GM18517 (cell line): ENCODE measurements at regions not wholly inside any gene's neighbourhood (a gene's known extent, or its start where the extent isn't known, plus 50 kb on each side); places are given as distances from the start of the nearest gene placed in this dataset.

ENCODE experiments used
- ATAC-seq: cut with Tn5 transposase; IDR thresholded peaks from one replicate; pipeline ENCODE4 v1.9.1; 2021; ENCODE audit warnings: mild to moderate bottlenecking, moderate library complexity; ENCODE audit not compliant: unreplicated experiment

GRCh38 chr15:77688693-77689092, 56.0 kb upstream of the LINGO1 start:
- ATAC-seq, result no peak

DNA sequence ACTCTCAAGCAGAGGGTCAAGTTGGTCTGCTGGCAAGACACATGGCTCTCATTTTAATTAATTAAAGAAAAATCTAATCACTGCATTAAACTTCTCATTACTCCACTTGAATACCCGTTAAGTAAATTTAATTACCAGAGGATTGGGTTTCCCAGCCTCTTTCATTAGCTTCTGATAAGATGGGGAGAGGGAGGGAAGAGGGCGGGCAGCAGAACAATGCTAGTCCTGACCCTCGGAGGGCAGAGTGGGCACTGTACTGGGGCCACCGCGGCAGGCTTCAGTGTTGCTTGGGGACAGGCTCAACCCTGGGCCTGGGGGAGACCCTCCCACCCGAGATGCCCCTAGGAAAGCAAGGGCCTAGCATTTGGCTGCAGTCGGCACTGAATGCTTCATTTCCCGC, 55.6 kb upstream of the LINGO1 start:
- ATAC-seq, result no peak

DNA sequence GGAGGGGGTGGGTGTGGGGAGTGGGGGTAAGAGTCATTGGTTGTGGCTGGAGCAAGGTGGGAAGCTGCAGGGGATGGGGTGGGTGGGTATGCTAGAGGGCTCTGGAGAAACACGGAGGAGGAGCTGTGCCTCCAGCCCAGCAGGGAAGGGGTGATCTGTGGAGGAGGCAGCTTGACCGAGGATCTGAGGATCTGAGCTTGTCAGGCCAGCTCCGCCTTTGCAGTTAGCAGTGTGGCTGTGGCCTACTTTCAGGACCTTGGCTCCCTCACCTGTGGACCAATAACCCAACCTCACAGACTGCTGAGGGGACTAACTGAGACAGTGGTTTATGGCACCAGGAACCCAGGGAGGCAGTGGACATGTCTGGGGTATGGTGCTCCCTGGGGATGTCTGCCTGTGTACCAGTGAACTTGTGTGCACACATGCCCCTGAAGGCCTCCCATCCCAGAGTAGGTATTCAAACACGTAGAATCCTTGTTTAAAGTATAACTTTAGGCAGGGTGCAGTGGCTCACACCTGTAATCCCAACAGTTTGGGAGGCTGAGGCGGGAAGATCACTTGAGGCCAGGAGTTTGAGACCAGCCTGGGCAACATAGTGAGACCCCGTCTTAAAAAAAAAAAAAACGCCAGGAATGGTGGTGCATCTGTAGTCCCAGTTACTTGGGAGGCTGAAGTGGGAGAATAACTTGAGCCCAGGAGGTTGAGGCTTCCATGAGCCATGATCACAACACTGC, 52.5 kb upstream of the LINGO1 start:
- ATAC-seq, result no peak

DNA sequence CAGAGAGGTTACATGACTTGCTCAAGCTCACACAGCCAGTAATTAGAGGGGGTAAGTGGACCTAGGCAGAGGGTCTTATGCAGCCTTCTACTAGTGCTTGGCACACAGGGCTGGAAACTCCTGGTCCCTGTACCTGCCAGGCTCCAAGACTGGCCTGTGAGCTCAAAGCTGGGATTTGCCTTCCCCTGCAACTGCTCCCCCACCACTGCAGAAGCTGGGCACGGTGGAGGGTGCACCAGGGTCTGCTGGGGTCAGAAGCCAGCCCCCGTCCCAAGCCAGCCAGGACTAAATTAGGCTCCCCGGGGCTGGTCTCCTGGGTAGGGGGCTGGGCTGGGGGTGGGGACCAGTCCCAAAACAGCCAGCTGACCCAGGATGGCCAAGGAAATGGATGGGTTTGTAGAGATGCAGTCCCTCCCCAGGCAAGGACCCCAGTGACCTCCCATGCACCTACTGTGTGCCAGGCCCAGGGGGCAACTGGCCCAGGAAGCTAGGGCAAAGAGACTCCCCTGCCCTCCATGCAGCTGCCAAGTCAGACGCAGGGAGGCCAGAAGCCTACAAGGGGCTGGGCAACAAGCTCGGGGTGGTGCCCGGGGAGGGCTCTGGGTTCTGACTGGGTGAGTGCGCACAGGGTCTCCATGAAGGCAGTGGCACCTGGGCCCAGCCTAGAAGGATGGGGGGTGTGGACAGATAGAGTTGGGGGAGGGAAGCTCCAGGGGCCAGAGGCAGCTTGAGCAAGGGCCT, 51.8 kb upstream of the LINGO1 start:
- no peak for ATAC-seq

- ATAC-seq, result no peak
Measured at GRCh38 chr15:77682564-77682963, 49.9 kb upstream of the LINGO1 start.
